Right lobe of liver (tissue), 4 donors: ENCODE measurements at regions not wholly inside any gene's neighbourhood (a gene's known extent, or its start where the extent isn't known, plus 50 kb on each side); places are given as distances from the start of the nearest gene placed in this dataset.

Source experiments
- CTCF ChIP-seq, 4 donors: fragments of 200-600 bp in 3 of 4; fragments of 450-650 bp in 1 of 4; IDR thresholded peaks; one replicate each; pipeline versions ENCODE4 v1.5.1 to v1.8.0; 2016 to 2022; ENCODE audit warnings: antibody characterized with exemption in 4 of 4, mild to moderate bottlenecking in 2 of 4
- POLR2A ChIP-seq: fragments of 450-650 bp; IDR thresholded peaks from one replicate; pipeline ENCODE4 v1.6.1; 2017; ENCODE audit warnings: antibody characterized with exemption, mild to moderate bottlenecking
- donor health status: DM: no; HTN: no; CAD: no.
- donor health status: DM: no; HTN: no; CAD: no.
- donor health status: DM: no; HTN: yes; CAD: no.

- TF ChIP-seq CTCF (IDR thresholded peaks at IDR 0.05) (no peak), POLR2A (no peak)
Measured at GRCh38 chr13:19020988-19021387, 160.6 kb downstream of the TUBA3C start.
